Ovary (tissue), 7 donors: ENCODE measurements at regions not wholly inside any gene's neighbourhood (a gene's known extent, or its start where the extent isn't known, plus 50 kb on each side); places are given as distances from the start of the nearest gene placed in this dataset.

Experiments
- DNase-seq, 5 donors: peaks; one replicate each; pipeline ENCODE4 v3.0.0-alpha.2; 2019 to 2020
- H3K27ac ChIP-seq, 2 donors: fragments of 200-600 bp; one replicate each; pipeline versions ENCODE4 v1.5.1 to v1.8.0; 2019 to 2022
- H3K27me3 ChIP-seq: fragments of 200-600 bp; one replicate; pipeline ENCODE4 v1.8.0; 2022
- H3K36me3 ChIP-seq: fragments of 200-600 bp; sonication (generic); one replicate; pipeline ENCODE4 v1.5.1; 2019
- H3K4me1 ChIP-seq: one replicate; pipeline ENCODE4 v1.8.1; 2013; ENCODE audit warnings: mild to moderate bottlenecking, moderate library complexity; ENCODE audit not compliant: insufficient read depth
- H3K4me3 ChIP-seq: fragments of 200-600 bp; sonication (generic); one replicate; pipeline ENCODE4 v1.5.1; 2017
- H3K9me3 ChIP-seq, 2 donors: fragments of 200-600 bp in 1 of 2; sonication (generic) in 1 of 2; one replicate each; pipeline versions ENCODE4 v1.5.1 to v1.8.1; 2013 to 2019; ENCODE audit warnings: mild to moderate bottlenecking in 1 of 2, moderate library complexity in 1 of 2
- EP300 ChIP-seq: sonication (generic); formaldehyde crosslinking; IDR thresholded peaks from one replicate; pipeline ENCODE4 v1.6.1; 2017; ENCODE audit warnings: antibody characterized with exemption
- POLR2A ChIP-seq: fragments of 450-650 bp; IDR thresholded peaks from one replicate; pipeline ENCODE4 v1.6.1; 2017; ENCODE audit warnings: antibody characterized with exemption, mild to moderate bottlenecking, moderate library complexity
- WGBS, 3 donors: extraction: QIAGEN DNeasy Blood & Tissue Kit in 1 of 3; methylation state at CpG; one replicate each; pipeline versions ENCODE4 v1.1.5 to v1.1.7; 2013 to 2017; 5-methylcytosine and 5-hydroxymethylcytosine counted together
- intact Hi-C, 4 donors: fragments of 100-400 bp; cut with DNase I; formaldehyde crosslinking; loops; one replicate each; pipeline versions ENCODE4 v1.11.0 to v1.15.1; 2022 to 2023
- TF ChIP-seq, protein P1 (sequence below), 3 donors: fragments of 450-650 bp in 2 of 3; fragments of 200-600 bp in 1 of 3; IDR thresholded peaks; one replicate each; pipeline versions ENCODE4 v1.5.1 to v1.8.0; 2016 to 2022; ENCODE audit warnings: antibody characterized with exemption in 3 of 3, mild to moderate bottlenecking in 1 of 3
- donor health status: DM: no; HTN: no; CAD: no; lungs with moderate emphysema.
- donor health status: DM: no; HTN: no; CAD: no.
- donor health status: Bipolar disorder and iron deficiency.
- donor health status: DM: no; HTN: no; CAD: no.
- donor health status: DM: yes; HTN: yes; CAD: no.

DNA sequence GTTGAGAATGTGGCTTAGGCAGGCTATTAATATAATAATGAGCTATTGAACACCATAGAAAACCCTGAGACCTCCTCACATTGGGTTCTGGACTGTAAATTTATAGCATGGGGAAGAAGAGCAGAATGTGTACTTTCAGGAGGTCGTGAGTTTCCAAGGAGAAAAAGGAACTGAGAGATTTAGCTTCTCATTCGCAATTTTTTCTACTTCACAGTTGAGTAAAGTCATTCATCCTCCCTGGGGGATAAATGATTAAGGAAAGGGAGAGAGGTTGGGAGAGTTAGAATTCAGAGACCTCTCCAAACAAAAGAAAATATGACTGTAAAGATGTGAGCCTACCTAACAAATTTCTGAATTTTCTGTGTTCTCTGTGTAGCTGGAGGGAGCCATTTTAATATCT, 205.8 kb upstream of the CYRIA start:
- H3K9me3 ChIP-seq = no peaks in the 10 kb centered on the region
- no peak overlapping the region for H3K4me3 ChIP-seq
- H3K27ac ChIP-seq = no peak overlapping the region
- 66 to 73% (median 68%) methylated on average over 2 of the region's 2 CpGs for WGBS, 3 donors
- intact Hi-C loops = no loop called here
- no peaks in the 10 kb centered on the region for H3K36me3 ChIP-seq
- no peaks in the 10 kb centered on the region for H3K4me1 ChIP-seq
- no peaks in the 10 kb centered on the region for H3K27me3 ChIP-seq
- DNase-seq = no peak
- TF ChIP-seq POLR2A (no peak), EP300 (no peak)
- TF ChIP-seq, protein P1, sequence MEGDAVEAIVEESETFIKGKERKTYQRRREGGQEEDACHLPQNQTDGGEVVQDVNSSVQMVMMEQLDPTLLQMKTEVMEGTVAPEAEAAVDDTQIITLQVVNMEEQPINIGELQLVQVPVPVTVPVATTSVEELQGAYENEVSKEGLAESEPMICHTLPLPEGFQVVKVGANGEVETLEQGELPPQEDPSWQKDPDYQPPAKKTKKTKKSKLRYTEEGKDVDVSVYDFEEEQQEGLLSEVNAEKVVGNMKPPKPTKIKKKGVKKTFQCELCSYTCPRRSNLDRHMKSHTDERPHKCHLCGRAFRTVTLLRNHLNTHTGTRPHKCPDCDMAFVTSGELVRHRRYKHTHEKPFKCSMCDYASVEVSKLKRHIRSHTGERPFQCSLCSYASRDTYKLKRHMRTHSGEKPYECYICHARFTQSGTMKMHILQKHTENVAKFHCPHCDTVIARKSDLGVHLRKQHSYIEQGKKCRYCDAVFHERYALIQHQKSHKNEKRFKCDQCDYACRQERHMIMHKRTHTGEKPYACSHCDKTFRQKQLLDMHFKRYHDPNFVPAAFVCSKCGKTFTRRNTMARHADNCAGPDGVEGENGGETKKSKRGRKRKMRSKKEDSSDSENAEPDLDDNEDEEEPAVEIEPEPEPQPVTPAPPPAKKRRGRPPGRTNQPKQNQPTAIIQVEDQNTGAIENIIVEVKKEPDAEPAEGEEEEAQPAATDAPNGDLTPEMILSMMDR (IDR thresholded peaks at IDR 0.05) = no peak

DNA sequence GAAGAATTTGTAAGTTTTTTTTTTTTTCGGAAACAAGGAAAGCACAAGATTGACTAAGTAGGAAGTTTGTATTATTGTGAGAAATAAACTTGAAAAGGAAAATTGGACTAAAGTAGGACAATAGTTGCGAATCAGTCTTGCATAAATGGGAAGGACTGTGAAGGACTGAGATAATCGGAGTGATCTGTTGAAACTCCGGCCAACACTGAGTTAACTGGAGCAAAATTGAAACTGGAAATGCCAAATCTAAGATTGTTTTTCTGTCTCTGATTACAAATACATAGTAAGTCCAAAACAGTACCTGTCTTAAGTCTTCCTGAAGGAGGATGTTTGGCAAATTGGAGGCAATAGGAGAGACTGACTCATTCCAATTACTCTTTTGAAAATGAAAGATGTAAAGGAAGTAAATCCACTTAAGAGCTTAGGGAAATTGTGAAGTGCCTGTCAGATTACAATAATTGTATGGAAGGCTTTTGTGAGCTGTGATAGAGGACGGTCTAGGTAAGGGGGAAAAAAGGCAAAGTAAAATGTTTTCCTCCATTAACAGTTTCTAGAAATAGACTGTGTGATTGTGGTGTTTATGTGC, 204.9 kb upstream of the CYRIA start:
- intact Hi-C loops = no loop called here
- DNase-seq = no peak
- Histone ChIP-seq H3K4me3 (no peak overlapping the region), H3K36me3 (no peaks in the 10 kb centered on the region), H3K27ac (no peak overlapping the region), H3K27me3 (no peaks in the 10 kb centered on the region), H3K9me3 (no peaks in the 10 kb centered on the region), H3K4me1 (no peaks in the 10 kb centered on the region)
- WGBS, 3 donors = 84 to 90% (median 86%) methylated on average over 5 of the region's 5 CpGs
- TF ChIP-seq EP300 (no peak), POLR2A (no peak)
- TF ChIP-seq, protein P1 (IDR thresholded peaks at IDR 0.05) = no peak

DNA sequence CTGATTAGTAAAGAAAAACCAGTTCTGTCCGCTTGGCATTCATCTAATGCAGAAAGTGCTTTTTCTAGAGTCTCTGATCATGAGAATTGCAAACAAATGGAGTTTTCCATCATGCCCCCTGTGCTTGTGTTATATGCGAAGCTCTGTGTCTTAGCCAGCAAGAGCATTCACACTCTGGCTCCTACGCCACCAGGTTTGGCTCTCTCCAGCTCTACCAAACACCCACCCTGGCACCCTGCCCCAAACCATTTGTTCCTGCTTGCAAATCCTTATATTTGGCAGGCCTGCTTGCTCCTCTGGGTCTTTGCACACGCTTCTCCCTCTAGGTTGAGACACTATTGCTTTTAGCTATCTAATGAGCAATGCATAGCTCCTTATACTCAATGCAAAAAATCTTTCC, 204.1 kb upstream of the CYRIA start:
- no peak overlapping the region for H3K4me3 ChIP-seq

DNA sequence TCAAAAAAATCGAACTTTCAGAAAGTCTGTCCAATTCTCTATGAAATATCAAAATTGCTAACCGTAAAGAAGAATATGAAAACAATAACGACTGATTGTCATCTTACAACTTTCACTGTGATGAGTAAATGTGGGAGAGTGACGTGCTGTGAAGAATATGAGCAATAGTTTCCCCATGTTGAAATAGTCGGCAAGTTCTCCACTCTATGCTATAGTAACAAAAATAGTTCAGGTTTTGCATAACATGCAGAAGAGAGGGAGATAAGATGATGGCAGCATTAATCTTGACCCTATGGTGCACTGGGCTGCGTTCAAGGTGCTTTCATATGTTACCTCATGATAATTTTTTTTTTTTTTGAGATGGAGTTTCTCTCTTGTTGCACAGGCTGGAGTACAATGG, 196.8 kb upstream of the CYRIA start:
- H3K27ac ChIP-seq = no peak overlapping the region
- 83 to 88% (median 87%) methylated on average over 6 of the region's 6 CpGs for WGBS, 3 donors

More for the DNA sequence above, 204.1 kb upstream of the CYRIA start:
- Histone ChIP-seq H3K27ac (no peak overlapping the region), H3K4me1 (no peaks in the 10 kb centered on the region), H3K9me3 (no peaks in the 10 kb centered on the region), H3K27me3 (no peaks in the 10 kb centered on the region), H3K36me3 (no peaks in the 10 kb centered on the region)
- 84 to 92% (median 87%) methylated on average over 4 of the region's 4 CpGs for WGBS, 3 donors
- no peak for TF ChIP-seq EP300
- intact Hi-C loops = no loop called here
- no peak for DNase-seq

DNA sequence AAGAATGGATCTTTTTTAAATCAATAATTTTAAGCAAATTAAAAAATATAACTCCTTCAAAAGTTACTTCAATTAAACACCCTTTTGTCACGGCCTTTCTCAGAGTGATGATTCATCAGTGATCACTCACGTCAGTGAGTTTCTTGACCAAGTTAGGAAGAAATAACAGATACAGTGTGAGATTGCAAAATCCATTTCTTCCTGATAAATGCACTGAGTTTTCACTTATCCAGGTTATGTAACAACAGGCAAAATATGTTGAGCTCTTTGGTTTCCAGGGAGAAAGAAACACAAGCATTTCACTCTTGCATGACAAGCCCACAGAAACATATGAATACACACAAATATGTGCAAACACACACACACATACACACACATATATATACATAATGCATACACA, 195.9 kb upstream of the CYRIA start:
- Histone ChIP-seq H3K9me3 (no peaks in the 10 kb centered on the region), H3K4me3 (no peak overlapping the region), H3K4me1 (no peaks in the 10 kb centered on the region), H3K27me3 (no peaks in the 10 kb centered on the region), H3K27ac (no peak overlapping the region), H3K36me3 (no peaks in the 10 kb centered on the region)
- TF ChIP-seq EP300 = no peak
- TF ChIP-seq, protein P1 (IDR thresholded peaks at IDR 0.05) = no peak
- no peak for TF ChIP-seq POLR2A
- DNase-seq = no peak
- 49 to 60% (median 53%) methylated on average over 2 of the region's 2 CpGs for WGBS, 3 donors
- intact Hi-C loops = no loop called here

More for the DNA sequence above, 196.8 kb upstream of the CYRIA start:
- H3K4me1 ChIP-seq = no peaks in the 10 kb centered on the region
- intact Hi-C loops = no loop called here
- TF ChIP-seq, protein P1 (IDR thresholded peaks at IDR 0.05) = no peak
- no peak for TF ChIP-seq POLR2A
- no peak for TF ChIP-seq EP300
- no peak overlapping the region for H3K4me3 ChIP-seq
- no peaks in the 10 kb centered on the region for H3K36me3 ChIP-seq
- H3K27me3 ChIP-seq = no peaks in the 10 kb centered on the region
- no peak for DNase-seq
- H3K9me3 ChIP-seq = no peaks in the 10 kb centered on the region
